DOHH2 (cell line): ENCODE measurements at regions not wholly inside any gene's neighbourhood (a gene's known extent, or its start where the extent isn't known, plus 50 kb on each side); places are given as distances from the start of the nearest gene placed in this dataset.

Experiments used
- H3F3A ChIP-seq: fragments of 200-600 bp; sonication (generic), shearing (Covaris generic); 2 replicates; pipeline ENCODE4 v1.6.0; 2016; ENCODE audit warnings: antibody characterized with exemption, mild to moderate bottlenecking; ENCODE audit not compliant: control insufficient read depth, insufficient read depth
- H3K27ac ChIP-seq: fragments of 200-600 bp; sonication (generic); 2 replicates; pipeline ENCODE4 v1.5.1; 2014; ENCODE audit warnings: low read depth, mild to moderate bottlenecking, low read length, moderate library complexity
- H3K27me3 ChIP-seq: fragments of 200-600 bp; sonication (generic); 2 replicates; pipeline ENCODE4 v1.6.1; 2014; ENCODE audit warnings: mild to moderate bottlenecking, low read length, mixed read lengths; ENCODE audit not compliant: control insufficient read depth
- H3K36me3 ChIP-seq: fragments of 200-600 bp; sonication (generic); 2 replicates; pipeline ENCODE4 v1.6.1; 2014; ENCODE audit warnings: mild to moderate bottlenecking, low read length, moderate library complexity, mixed read lengths; ENCODE audit not compliant: control insufficient read depth
- H3K4me1 ChIP-seq: fragments of 200-600 bp; sonication (generic); 2 replicates; pipeline ENCODE4 v1.6.1; 2014; ENCODE audit warnings: mild to moderate bottlenecking, low read length, mixed read lengths; ENCODE audit not compliant: control insufficient read depth
- H3K4me2 ChIP-seq: fragments of 200-600 bp; sonication (generic); 2 replicates; pipeline ENCODE4 v1.6.0; 2014; ENCODE audit warnings: mild to moderate bottlenecking, low read length, moderate library complexity
- H3K4me3 ChIP-seq: fragments of 200-600 bp; sonication (generic); 2 replicates; pipeline ENCODE4 v1.5.1; 2014; ENCODE audit warnings: mild to moderate bottlenecking, low read length, mixed read lengths
- H3K79me2 ChIP-seq: fragments of 200-600 bp; sonication (generic); 2 replicates; pipeline ENCODE4 v1.6.1; 2014; ENCODE audit warnings: mild to moderate bottlenecking, low read length, mixed read lengths; ENCODE audit not compliant: control insufficient read depth
- H3K9me2 ChIP-seq: fragments of 200-600 bp; sonication (generic); replicated peaks from 2 replicates; pipeline ENCODE4 v1.6.1; 2014; ENCODE audit warnings: mild to moderate bottlenecking, low read length, mixed read lengths; ENCODE audit not compliant: control insufficient read depth
- H3K9me3 ChIP-seq: fragments of 200-600 bp; sonication (generic); 2 replicates; pipeline ENCODE4 v1.6.1; 2014; ENCODE audit warnings: antibody characterized with exemption, low read length, mixed read lengths; ENCODE audit not compliant: control insufficient read depth, insufficient read depth
- H4K20me1 ChIP-seq: fragments of 200-600 bp; sonication (generic); 2 replicates; pipeline ENCODE4 v1.6.0; 2014; ENCODE audit warnings: low read depth, mild to moderate bottlenecking, antibody characterized with exemption, low read length, moderate library complexity; ENCODE audit not compliant: control insufficient read depth, insufficient read depth
- EZH2phosphoT487 ChIP-seq: fragments of 200-600 bp; sonication (generic); IDR thresholded peaks from 2 replicates; pipeline ENCODE4 v1.6.1; 2017; ENCODE audit warnings: borderline replicate concordance, mild to moderate bottlenecking, antibody characterized with exemption, low read length, moderate library complexity, mixed read lengths
- TF ChIP-seq, protein P1 (sequence below): fragments of 200-600 bp; sonication (generic); IDR thresholded peaks from one replicate; pipeline ENCODE4 v1.5.1; 2014; ENCODE audit warnings: antibody characterized with exemption, mild to moderate bottlenecking, low read depth, low read length; ENCODE audit not compliant: poor library complexity, severe bottlenecking

DNA sequence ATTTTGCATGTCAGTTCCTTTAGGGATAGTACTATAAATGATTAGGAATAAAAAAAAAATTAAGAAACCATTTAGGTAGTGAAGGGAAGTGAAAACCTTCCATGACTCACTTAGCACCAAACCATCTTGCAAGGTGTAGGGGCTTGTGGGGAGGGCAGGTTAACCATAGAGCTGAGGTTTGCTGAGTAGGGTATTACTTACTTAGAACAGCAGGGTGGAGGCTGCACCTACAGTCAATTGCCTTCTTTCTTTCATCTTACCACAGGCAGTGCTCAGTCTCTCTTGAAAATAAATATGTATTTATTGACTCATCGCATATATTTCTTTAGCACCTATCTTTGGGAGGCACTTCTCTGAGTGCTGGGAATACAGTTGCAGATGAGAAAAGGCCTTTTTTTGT lies 104.9 kb upstream of the GIMD1 start:
- H3K27me3 ChIP-seq = no peaks in the 10 kb centered on the region
- TF ChIP-seq EZH2phosphoT487 = no peak
- TF ChIP-seq, protein P1, sequence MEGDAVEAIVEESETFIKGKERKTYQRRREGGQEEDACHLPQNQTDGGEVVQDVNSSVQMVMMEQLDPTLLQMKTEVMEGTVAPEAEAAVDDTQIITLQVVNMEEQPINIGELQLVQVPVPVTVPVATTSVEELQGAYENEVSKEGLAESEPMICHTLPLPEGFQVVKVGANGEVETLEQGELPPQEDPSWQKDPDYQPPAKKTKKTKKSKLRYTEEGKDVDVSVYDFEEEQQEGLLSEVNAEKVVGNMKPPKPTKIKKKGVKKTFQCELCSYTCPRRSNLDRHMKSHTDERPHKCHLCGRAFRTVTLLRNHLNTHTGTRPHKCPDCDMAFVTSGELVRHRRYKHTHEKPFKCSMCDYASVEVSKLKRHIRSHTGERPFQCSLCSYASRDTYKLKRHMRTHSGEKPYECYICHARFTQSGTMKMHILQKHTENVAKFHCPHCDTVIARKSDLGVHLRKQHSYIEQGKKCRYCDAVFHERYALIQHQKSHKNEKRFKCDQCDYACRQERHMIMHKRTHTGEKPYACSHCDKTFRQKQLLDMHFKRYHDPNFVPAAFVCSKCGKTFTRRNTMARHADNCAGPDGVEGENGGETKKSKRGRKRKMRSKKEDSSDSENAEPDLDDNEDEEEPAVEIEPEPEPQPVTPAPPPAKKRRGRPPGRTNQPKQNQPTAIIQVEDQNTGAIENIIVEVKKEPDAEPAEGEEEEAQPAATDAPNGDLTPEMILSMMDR = no peak

DNA sequence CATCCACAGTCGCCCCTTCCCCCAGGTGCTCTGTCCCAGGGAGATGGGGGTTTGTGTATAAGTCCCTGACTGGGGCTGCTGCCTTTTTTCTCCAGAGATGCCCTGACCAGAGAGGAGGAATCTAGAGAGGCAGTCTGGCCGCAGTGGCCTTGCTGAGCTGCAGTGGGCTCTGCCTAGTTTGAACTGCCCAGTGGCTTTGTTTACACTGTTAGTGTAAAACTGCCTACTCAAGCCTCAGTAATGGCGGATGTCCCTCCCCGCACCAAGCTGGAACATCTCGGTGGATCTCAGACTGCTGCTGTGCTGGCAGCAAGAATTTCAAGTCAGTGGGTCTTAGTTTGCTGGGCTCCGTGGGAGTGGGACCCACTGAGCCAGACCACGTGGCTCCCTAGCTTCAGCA lies 102.6 kb upstream of the GIMD1 start:
- H3F3A ChIP-seq = no peaks in the 10 kb centered on the region
- no peak overlapping the region for H3K27ac ChIP-seq
- no peaks in the 10 kb centered on the region for H3K36me3 ChIP-seq
- H3K4me1 ChIP-seq = no peaks in the 10 kb centered on the region
- no peak overlapping the region for H3K4me3 ChIP-seq
- no peaks in the 10 kb centered on the region for H3K9me3 ChIP-seq
- H3K79me2 ChIP-seq = no peaks in the 10 kb centered on the region
- no peaks in the 10 kb centered on the region for H3K9me2 ChIP-seq
- H4K20me1 ChIP-seq = no peaks in the 10 kb centered on the region
- TF ChIP-seq, protein P1 = no peak
- no peak for TF ChIP-seq EZH2phosphoT487
- H3K4me2 ChIP-seq = no peak overlapping the region
- H3K27me3 ChIP-seq = no peaks in the 10 kb centered on the region

More for the DNA sequence above, 104.9 kb upstream of the GIMD1 start:
- no peaks in the 10 kb centered on the region for H3K4me1 ChIP-seq
- H3K36me3 ChIP-seq = no peaks in the 10 kb centered on the region
- H3K9me2 ChIP-seq = no peaks in the 10 kb centered on the region
- H3K79me2 ChIP-seq = no peaks in the 10 kb centered on the region
- no peaks in the 10 kb centered on the region for H3F3A ChIP-seq
- no peak overlapping the region for H3K27ac ChIP-seq
- no peak overlapping the region for H3K4me2 ChIP-seq
- H3K9me3 ChIP-seq = no peaks in the 10 kb centered on the region
- no peaks in the 10 kb centered on the region for H4K20me1 ChIP-seq
- no peak overlapping the region for H3K4me3 ChIP-seq

- Histone ChIP-seq H3K4me1 (no peaks in the 10 kb centered on the region), H3K9me3 (no peaks in the 10 kb centered on the region), H3K27ac (no peak overlapping the region), H3F3A (no peaks in the 10 kb centered on the region), H3K36me3 (no peaks in the 10 kb centered on the region), H3K79me2 (no peaks in the 10 kb centered on the region), H3K9me2 (no peaks in the 10 kb centered on the region), H4K20me1 (no peaks in the 10 kb centered on the region), H3K4me3 (no peak overlapping the region), H3K4me2 (no peak overlapping the region), H3K27me3 (no peaks in the 10 kb centered on the region)
- no peak for TF ChIP-seq EZH2phosphoT487
- TF ChIP-seq, protein P1 = no peak
Measured at GRCh38 chr4:106463622-106464021, 95.0 kb upstream of the GIMD1 start.

- no peak for TF ChIP-seq EZH2phosphoT487
- TF ChIP-seq, protein P1 = no peak
- Histone ChIP-seq H3K9me3 (no peaks in the 10 kb centered on the region), H4K20me1 (no peaks in the 10 kb centered on the region), H3F3A (no peaks in the 10 kb centered on the region), H3K4me2 (no peak overlapping the region), H3K4me3 (no peak overlapping the region), H3K9me2 (no peaks in the 10 kb centered on the region), H3K36me3 (no peaks in the 10 kb centered on the region), H3K27me3 (no peaks in the 10 kb centered on the region), H3K27ac (no peak overlapping the region), H3K4me1 (no peaks in the 10 kb centered on the region), H3K79me2 (no peaks in the 10 kb centered on the region)
Measured at GRCh38 chr4:106454581-106454980, 86.0 kb upstream of the GIMD1 start.
